ENCODE measurements at regions not wholly inside any gene's neighbourhood (a gene's known extent, or its start where the extent isn't known, plus 50 kb on each side); places are given as distances from the start of the nearest gene placed in this dataset.

GRCh38 chr1:201598396-201598795 is 59.5 kb downstream of the NAV1 start:
- TF ChIP-seq CTCF (IDR thresholded peaks at IDR 0.05) (no peak), POLR2A (IDR thresholded peaks at IDR 0.05) (no peak)

Measured in thyroid gland (tissue), 4 donors.